GM23248 (cell line): ENCODE measurements at regions not wholly inside any gene's neighbourhood (a gene's known extent, or its start where the extent isn't known, plus 50 kb on each side); places are given as distances from the start of the nearest gene placed in this dataset.
"Not testable (repeated sequence)": the region's sequence is repeated elsewhere in the genome, so short reads cannot be mapped to it uniquely, and the experiment has no call there.

Experiments used
- DNase-seq: peaks from one replicate; pipeline ENCODE4 v3.0.0-alpha.2; 2015
- H2AFZ ChIP-seq: fragments of 200-600 bp; sonication (generic); 2 replicates; pipeline ENCODE4 v1.6.1; 2016; ENCODE audit warnings: antibody characterized with exemption
- H3F3A ChIP-seq: fragments of 200-600 bp; sonication (generic); 2 replicates; pipeline ENCODE4 v1.6.1; 2016; ENCODE audit warnings: mild to moderate bottlenecking, antibody characterized with exemption, mixed run types; ENCODE audit not compliant: insufficient read depth
- H3K27ac ChIP-seq: fragments of 200-600 bp; sonication (generic); 2 replicates; pipeline ENCODE4 v1.5.1; 2016; ENCODE audit warnings: mild to moderate bottlenecking
- H3K27me3 ChIP-seq: fragments of 200-600 bp; sonication (generic); replicated peaks from 2 replicates; pipeline ENCODE4 v1.6.1; 2016; ENCODE audit warnings: mild to moderate bottlenecking; ENCODE audit not compliant: insufficient read depth
- H3K36me3 ChIP-seq: fragments of 200-600 bp; sonication (generic); 2 replicates; pipeline ENCODE4 v1.6.1; 2016; ENCODE audit warnings: low read depth, mild to moderate bottlenecking
- H3K4me1 ChIP-seq: fragments of 200-600 bp; sonication (generic); 2 replicates; pipeline ENCODE4 v1.6.1; 2016; ENCODE audit warnings: mild to moderate bottlenecking; ENCODE audit not compliant: insufficient read depth
- H3K4me2 ChIP-seq: fragments of 200-600 bp; sonication (generic); one replicate; pipeline ENCODE4 v1.6.1; 2016; ENCODE audit warnings: mild to moderate bottlenecking; ENCODE audit not compliant: unreplicated experiment
- H3K4me3 ChIP-seq: fragments of 200-600 bp; sonication (generic); 2 replicates; pipeline ENCODE4 v1.5.1; 2016; ENCODE audit warnings: mild to moderate bottlenecking
- H3K79me2 ChIP-seq: fragments of 200-600 bp; sonication (generic); 2 replicates; pipeline ENCODE4 v1.6.1; 2016; ENCODE audit warnings: mild to moderate bottlenecking; ENCODE audit not compliant: insufficient read depth
- H3K9ac ChIP-seq: fragments of 200-600 bp; sonication (generic); 2 replicates; pipeline ENCODE4 v1.6.1; 2016; ENCODE audit warnings: mild to moderate bottlenecking
- H3K9me2 ChIP-seq: fragments of 200-600 bp; sonication (generic); 2 replicates; pipeline ENCODE4 v1.6.1; 2016; ENCODE audit warnings: mixed run types, mild to moderate bottlenecking, moderate library complexity; ENCODE audit not compliant: insufficient read depth
- H3K9me3 ChIP-seq: fragments of 200-600 bp; sonication (generic); one replicate; pipeline ENCODE4 v1.6.1; 2017; ENCODE audit warnings: low read depth
- H4K20me1 ChIP-seq: fragments of 200-600 bp; sonication (generic); 2 replicates; pipeline ENCODE4 v1.6.0; 2016; ENCODE audit not compliant: insufficient read depth
- EZH2 ChIP-seq: fragments of 200-600 bp; sonication (generic); IDR thresholded peaks from 2 replicates; pipeline ENCODE4 v1.6.1; 2018; ENCODE audit warnings: antibody characterized with exemption, mild to moderate bottlenecking; ENCODE audit not compliant: insufficient read depth, poor library complexity, severe bottlenecking
- EZH2phosphoT487 ChIP-seq: fragments of 200-600 bp; sonication (generic); IDR thresholded peaks from 2 replicates; pipeline ENCODE4 v1.6.1; 2018; ENCODE audit warnings: antibody characterized with exemption, moderate library complexity, mild to moderate bottlenecking, low read depth; ENCODE audit not compliant: insufficient read depth
- WGBS, 2 experiments: methylation state at CpG; one replicate each; pipeline ENCODE4 v1.1.6; 2015 to 2017; ENCODE audit warnings: low lambda C conversion rate in 2 of 2, low coverage in 1 of 2; ENCODE audit errors: missing lambda C conversion rate in 2 of 2; 5-methylcytosine and 5-hydroxymethylcytosine counted together
- in situ Hi-C: fragments of 300-500 bp; cut with MboI; formaldehyde crosslinking; loops from 2 replicates; pipeline ENCODE4 v1.15.0; 2020

DNA sequence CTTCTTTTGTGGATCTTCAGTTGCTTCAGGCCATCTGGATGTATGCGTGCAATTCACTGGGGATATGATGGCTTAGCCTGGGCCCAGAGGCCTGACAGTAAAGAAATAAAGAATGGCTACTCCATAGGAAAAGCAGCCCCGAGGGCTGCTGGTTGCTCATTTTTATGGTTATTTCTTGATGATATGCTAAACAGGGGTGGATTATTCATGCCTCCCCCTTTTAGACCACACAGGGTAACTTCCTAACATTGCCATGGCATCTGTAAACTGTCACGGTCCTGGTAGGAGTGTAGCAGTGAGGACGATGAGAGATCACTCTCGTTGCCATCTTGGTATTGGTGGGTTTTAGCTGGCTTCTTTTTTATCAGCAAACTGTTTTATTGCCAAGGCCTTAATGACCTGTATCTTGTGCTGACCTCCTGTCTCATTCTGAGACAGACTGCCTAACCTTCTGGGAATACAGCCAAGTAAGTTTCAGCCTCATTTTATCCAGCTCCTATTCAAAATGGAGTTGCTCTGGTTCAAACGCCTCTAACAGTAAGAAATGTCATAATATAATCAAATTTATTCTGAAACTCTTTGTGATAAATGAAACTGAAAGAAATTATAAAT is 60.5 kb downstream of the DSEL start:
- Histone ChIP-seq H3K27ac (no peak overlapping the region), H3K4me3 (no peak overlapping the region), H3K9ac (no peak overlapping the region), H3K9me2 (no peaks in the 10 kb centered on the region), H2AFZ (no peak overlapping the region), H3K4me1 (no peaks in the 10 kb centered on the region), H4K20me1 (no peaks in the 10 kb centered on the region), H3F3A (no peaks in the 10 kb centered on the region), H3K9me3 (no peaks in the 10 kb centered on the region), H3K27me3 (no peaks in the 10 kb centered on the region), H3K4me2 (no peak overlapping the region), H3K79me2 (no peaks in the 10 kb centered on the region), H3K36me3 (no peaks in the 10 kb centered on the region)
- no peak for DNase-seq
- in situ Hi-C loops: no loop called here
- 94 to 98% methylated on average over 6 of the region's 6 CpGs for WGBS, 2 experiments
- TF ChIP-seq EZH2: no peak
- no peak for TF ChIP-seq EZH2phosphoT487

- no peak overlapping the region for H3K9ac ChIP-seq
- no peaks in the 10 kb centered on the region for H4K20me1 ChIP-seq
- no peak overlapping the region for H3K27ac ChIP-seq
- H3K9me2 ChIP-seq: no peaks in the 10 kb centered on the region
- no peaks in the 10 kb centered on the region for H3K36me3 ChIP-seq
- no peaks in the 10 kb centered on the region for H3K79me2 ChIP-seq
- H3K27me3 ChIP-seq: no peaks in the 10 kb centered on the region
- H3K9me3 ChIP-seq: no peaks in the 10 kb centered on the region
- no peak overlapping the region for H2AFZ ChIP-seq
- no peak for DNase-seq
- WGBS, 2 experiments: 47 to 81% methylated on average over 2 of the region's 2 CpGs
- in situ Hi-C loops: no loop called here
- no peaks in the 10 kb centered on the region for H3F3A ChIP-seq
- no peaks in the 10 kb centered on the region for H3K4me1 ChIP-seq
- H3K4me2 ChIP-seq: no peak overlapping the region
- no peak overlapping the region for H3K4me3 ChIP-seq
- TF ChIP-seq EZH2phosphoT487 (no peak), EZH2 (no peak)
Observed at GRCh38 chr18:67453901-67454300, 62.6 kb downstream of the DSEL start.

- no peak for DNase-seq
- Histone ChIP-seq H3K9me3 (no peaks in the 10 kb centered on the region), H3K27me3 (no peaks in the 10 kb centered on the region), H3K4me3 (no peak overlapping the region), H2AFZ (no peak overlapping the region), H3K79me2 (no peaks in the 10 kb centered on the region), H3K4me2 (no peak overlapping the region), H3K9ac (no peak overlapping the region), H3F3A (no peaks in the 10 kb centered on the region), H3K36me3 (no peaks in the 10 kb centered on the region), H3K9me2 (no peaks in the 10 kb centered on the region), H4K20me1 (no peaks in the 10 kb centered on the region), H3K27ac (no peak overlapping the region), H3K4me1 (no peaks in the 10 kb centered on the region)
- 77 to 89% methylated on average over 2 of the region's 2 CpGs for WGBS, 2 experiments
- in situ Hi-C loops: no loop called here
- TF ChIP-seq EZH2: no peak
- TF ChIP-seq EZH2phosphoT487: no peak
Observed at GRCh38 chr18:67451960-67452359, 64.6 kb downstream of the DSEL start.

DNA sequence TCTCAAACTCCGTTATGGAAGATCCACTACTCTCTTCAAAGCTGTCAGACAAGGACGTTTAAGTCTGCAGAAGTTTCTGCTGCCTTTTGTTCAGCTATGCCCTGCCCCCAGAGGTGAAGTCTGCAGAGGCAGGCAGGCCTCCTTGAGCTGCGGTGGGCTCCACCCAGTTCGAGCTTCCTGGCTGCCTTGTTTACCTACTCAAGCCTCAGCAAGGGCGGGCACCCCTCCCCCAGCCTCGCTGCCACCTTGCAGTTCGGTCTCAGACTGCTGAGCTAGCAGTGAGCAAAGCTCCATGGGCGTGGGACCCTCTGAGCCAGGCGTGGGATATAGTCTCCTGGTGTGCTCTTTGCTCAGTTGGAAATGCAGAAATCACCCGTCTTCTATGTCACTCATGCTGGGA is 65.4 kb downstream of the DSEL start:
- 40 to 46% methylated on average over 10 of the region's 10 CpGs for WGBS, 2 experiments
- H3K36me3 ChIP-seq, H3K79me2 ChIP-seq, H3K4me1 ChIP-seq, H3K4me2 ChIP-seq, H4K20me1 ChIP-seq, H3K9ac ChIP-seq, H3K27me3 ChIP-seq, H3K9me2 ChIP-seq, H3K27ac ChIP-seq, H3K9me3 ChIP-seq, in situ Hi-C loops, H2AFZ ChIP-seq, H3F3A ChIP-seq, H3K4me3 ChIP-seq, DNase-seq: not testable (repeated sequence)

GRCh38 chr18:67433971-67434370 is 82.5 kb downstream of the DSEL start:
- Histone ChIP-seq H3K9me3 (no peaks in the 10 kb centered on the region), H3K9me2 (no peaks in the 10 kb centered on the region), H3K27ac (no peak overlapping the region), H2AFZ (no peak overlapping the region), H3K36me3 (no peaks in the 10 kb centered on the region), H3K4me3 (no peak overlapping the region), H3K4me1 (peaks cover 3% of the 10 kb centered on the region), H4K20me1 (no peaks in the 10 kb centered on the region), H3K4me2 (no peak overlapping the region), H3F3A (peaks cover 9% of the 10 kb centered on the region), H3K79me2 (no peaks in the 10 kb centered on the region), H3K9ac (no peak overlapping the region), H3K27me3 (no peaks in the 10 kb centered on the region)
- no peak for DNase-seq
- WGBS, 2 experiments: 97 to 98% methylated on average over 5 of the region's 5 CpGs
- in situ Hi-C loops: no loop called here
- TF ChIP-seq EZH2phosphoT487 (no peak), EZH2 (no peak)
